HG03175 (cell line): ENCODE measurements at regions not wholly inside any gene's neighbourhood (a gene's known extent, or its start where the extent isn't known, plus 50 kb on each side); places are given as distances from the start of the nearest gene placed in this dataset.

Experiments
- ATAC-seq: cut with Tn5 transposase; IDR thresholded peaks from one replicate; pipeline ENCODE4 v1.9.1; 2021; ENCODE audit warnings: mild to moderate bottlenecking, moderate library complexity; ENCODE audit not compliant: unreplicated experiment

GRCh38 chr3:145817870-145818483 lies 343.0 kb downstream of the PLOD2 start:
- peak; percentile 63 for ATAC-seq

GRCh38 chr3:145820170-145820569 lies 340.8 kb downstream of the PLOD2 start:
- peak; percentile 46 for ATAC-seq

GRCh38 chr3:145842294-145842902 lies 318.6 kb downstream of the PLOD2 start:
- no peak for ATAC-seq

- no peak for ATAC-seq
These were observed 317.4 kb downstream of the PLOD2 start for GRCh38 chr3:145843561-145843960.

GRCh38 chr3:145849115-145849514 lies 311.9 kb downstream of the PLOD2 start:
- ATAC-seq = no peak

GRCh38 chr3:145854499-145854898 lies 306.5 kb downstream of the PLOD2 start:
- ATAC-seq = no peak

- no peak for ATAC-seq
These were observed 303.0 kb downstream of the PLOD2 start for GRCh38 chr3:145857956-145858355.

- no peak for ATAC-seq
These were observed 296.6 kb downstream of the PLOD2 start for GRCh38 chr3:145864336-145864735.

- no peak for ATAC-seq
These were observed 295.5 kb downstream of the PLOD2 start for GRCh38 chr3:145865399-145866018.

GRCh38 chr3:145869958-145870357 lies 291.0 kb downstream of the PLOD2 start:
- ATAC-seq = peak; percentile 54

- ATAC-seq = no peak
These were observed 278.5 kb downstream of the PLOD2 start for GRCh38 chr3:145882436-145882835.

GRCh38 chr3:145889730-145890129 lies 271.3 kb downstream of the PLOD2 start:
- ATAC-seq = no peak

- no peak for ATAC-seq
These were observed 268.1 kb downstream of the PLOD2 start for GRCh38 chr3:145892869-145893268.

- ATAC-seq = no peak
These were observed 267.7 kb downstream of the PLOD2 start for GRCh38 chr3:145893331-145893730.

- ATAC-seq = no peak
These were observed 262.5 kb downstream of the PLOD2 start for GRCh38 chr3:145898487-145898886.

GRCh38 chr3:145899241-145899640 lies 261.7 kb downstream of the PLOD2 start:
- peak; percentile 45 for ATAC-seq

- peak; percentile 80 for ATAC-seq
These were observed 260.7 kb downstream of the PLOD2 start for GRCh38 chr3:145900056-145900829.

- no peak for ATAC-seq
These were observed 258.8 kb downstream of the PLOD2 start for GRCh38 chr3:145902166-145902565.

GRCh38 chr3:145903472-145904013 lies 257.4 kb downstream of the PLOD2 start:
- ATAC-seq = no peak

GRCh38 chr3:145904138-145904537 lies 256.8 kb downstream of the PLOD2 start:
- no peak for ATAC-seq

GRCh38 chr3:145906301-145906700 lies 254.7 kb downstream of the PLOD2 start:
- ATAC-seq = no peak
